Stomach smooth muscle (tissue), 2 donors: ENCODE measurements at regions not wholly inside any gene's neighbourhood (a gene's known extent, or its start where the extent isn't known, plus 50 kb on each side); places are given as distances from the start of the nearest gene placed in this dataset.

Experiments
- H3K27ac ChIP-seq: one replicate; pipeline ENCODE4 v1.7.0; 2013; ENCODE audit warnings: mild to moderate bottlenecking, low read length, inconsistent platforms
- H3K27me3 ChIP-seq, 2 donors: one replicate each; pipeline ENCODE4 v1.7.0; 2013; ENCODE audit warnings: low read length in 2 of 2; ENCODE audit not compliant: insufficient read depth in 2 of 2, control insufficient read depth in 1 of 2
- H3K36me3 ChIP-seq, 2 donors: one replicate each; pipeline ENCODE4 v1.7.0; 2013; ENCODE audit warnings: low read length in 2 of 2; ENCODE audit not compliant: control insufficient read depth in 2 of 2, insufficient read depth in 2 of 2
- H3K4me1 ChIP-seq: one replicate; pipeline ENCODE4 v1.7.0; 2013; ENCODE audit warnings: low read length; ENCODE audit not compliant: control insufficient read depth, insufficient read depth
- H3K4me3 ChIP-seq, 2 donors: one replicate each; pipeline ENCODE4 v1.7.0; 2013; ENCODE audit warnings: low read length in 2 of 2
- H3K9ac ChIP-seq, 2 donors: one replicate each; pipeline ENCODE4 v1.7.0; 2013; ENCODE audit warnings: low read length in 2 of 2, mild to moderate bottlenecking in 1 of 2
- H3K9me3 ChIP-seq, 2 donors: one replicate each; pipeline ENCODE4 v1.7.0; 2013; ENCODE audit warnings: low read length in 2 of 2; ENCODE audit not compliant: control insufficient read depth in 2 of 2
- donor health status: healthy.
- donor health status: Pancreatic carcinoma.

DNA sequence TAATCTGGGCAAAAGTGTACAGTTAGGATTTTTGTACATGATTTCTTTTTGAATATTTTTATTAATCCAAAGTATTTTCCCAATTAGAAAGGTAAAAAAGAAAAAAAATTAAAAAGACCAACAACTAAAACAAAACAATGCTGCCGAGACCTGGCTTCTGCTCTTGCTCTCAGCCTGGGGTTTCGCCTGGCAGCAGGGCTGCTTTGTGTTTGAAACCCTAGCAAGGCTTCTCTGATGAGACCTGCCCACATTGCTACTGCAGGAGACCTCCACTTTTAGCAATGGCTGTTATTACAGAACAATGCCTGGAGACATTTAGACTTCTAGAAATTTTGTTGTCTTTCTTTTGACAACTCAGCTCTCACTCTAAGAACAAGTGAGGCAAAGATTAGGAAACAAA lies 1153.0 kb upstream of the TMEM132C start:
- Histone ChIP-seq H3K9me3 (no peaks in the 10 kb centered on the region), H3K27me3 (no peaks in the 10 kb centered on the region), H3K9ac (no peak overlapping the region), H3K36me3 (no peaks in the 10 kb centered on the region), H3K4me3 (no peak overlapping the region), H3K4me1 (no peaks in the 10 kb centered on the region), H3K27ac (no peak overlapping the region)

DNA sequence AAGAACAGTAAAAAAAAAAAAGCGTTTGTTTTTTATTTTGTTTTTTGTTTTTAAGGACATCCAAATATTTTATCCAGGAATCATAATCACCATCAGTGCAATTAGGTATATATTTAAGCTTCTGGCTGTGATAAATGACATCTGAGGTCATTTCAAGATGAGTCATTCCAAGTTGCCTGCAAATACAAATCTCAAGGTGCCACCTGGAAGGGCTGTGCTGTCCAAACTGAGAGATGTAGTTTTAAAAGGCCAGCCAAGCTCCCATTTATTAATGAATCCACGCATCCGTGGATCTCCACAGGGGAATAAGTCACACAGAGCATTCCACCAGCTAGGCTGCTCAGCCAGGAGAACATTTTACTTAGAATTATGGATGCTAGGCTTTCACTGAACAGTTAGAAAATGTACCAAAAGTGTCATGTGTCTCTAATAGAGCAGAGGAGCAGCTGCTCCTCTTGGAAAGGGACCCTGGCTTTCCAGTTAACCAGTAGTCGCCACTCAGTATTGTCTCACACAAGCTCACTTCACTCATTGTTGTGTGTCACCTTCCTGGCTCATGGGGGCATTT lies 1151.4 kb upstream of the TMEM132C start:
- Histone ChIP-seq H3K27ac (no peak overlapping the region), H3K27me3 (no peaks in the 10 kb centered on the region), H3K4me3 (no peak overlapping the region), H3K36me3 (no peaks in the 10 kb centered on the region), H3K9ac (no peak overlapping the region), H3K4me1 (no peaks in the 10 kb centered on the region), H3K9me3 (no peaks in the 10 kb centered on the region)

DNA sequence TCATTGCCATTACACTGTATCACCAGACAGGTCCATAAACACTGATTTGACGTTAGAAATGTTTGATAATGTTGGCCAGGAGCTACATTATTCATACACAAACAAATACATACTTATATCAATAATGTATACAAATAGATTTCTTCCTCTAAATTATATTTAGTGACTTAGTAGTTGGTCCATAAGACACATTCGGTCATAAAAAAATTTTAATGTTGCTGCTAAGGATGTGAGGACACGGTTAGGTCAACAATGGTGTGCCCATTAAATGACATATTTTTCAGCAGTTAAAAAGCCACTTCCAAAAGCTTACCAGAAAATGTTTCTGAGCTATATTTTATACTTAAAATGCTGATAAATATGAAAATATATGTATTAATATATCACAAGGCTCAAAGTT lies 1148.7 kb upstream of the TMEM132C start:
- Histone ChIP-seq H3K9me3 (no peaks in the 10 kb centered on the region), H3K9ac (no peak overlapping the region), H3K4me1 (no peaks in the 10 kb centered on the region), H3K36me3 (no peaks in the 10 kb centered on the region), H3K4me3 (no peak overlapping the region), H3K27ac (no peak overlapping the region), H3K27me3 (no peaks in the 10 kb centered on the region)

DNA sequence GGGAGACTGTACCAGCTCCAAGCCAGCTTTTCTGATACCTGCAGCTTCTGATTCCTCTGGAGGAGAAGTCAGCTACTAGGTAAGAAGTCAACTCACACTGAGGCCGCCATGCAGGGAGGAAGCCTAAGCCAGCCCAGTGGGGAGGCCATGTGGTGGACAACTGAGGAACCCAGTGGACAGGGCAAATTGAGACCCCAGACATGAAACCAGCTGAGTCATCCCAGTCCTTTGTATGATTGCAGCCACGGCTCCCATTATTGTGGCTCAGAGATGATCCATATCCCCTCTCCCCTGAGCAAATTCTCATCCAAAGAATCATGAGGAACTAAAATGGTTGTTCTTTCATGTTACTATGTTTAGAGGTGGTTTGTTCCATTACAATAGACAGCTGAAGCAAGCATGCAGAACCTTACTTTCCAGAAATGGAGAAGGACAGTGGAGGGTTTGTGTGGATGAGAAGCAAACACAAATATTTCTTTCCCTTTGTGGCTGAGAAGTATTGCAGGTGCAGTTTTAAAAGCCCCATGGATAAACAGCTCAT lies 1147.3 kb upstream of the TMEM132C start:
- Histone ChIP-seq H3K4me1 (no peaks in the 10 kb centered on the region), H3K27me3 (no peaks in the 10 kb centered on the region), H3K4me3 (no peak overlapping the region), H3K9me3 (no peaks in the 10 kb centered on the region), H3K9ac (no peak overlapping the region), H3K36me3 (no peaks in the 10 kb centered on the region), H3K27ac (no peak overlapping the region)

DNA sequence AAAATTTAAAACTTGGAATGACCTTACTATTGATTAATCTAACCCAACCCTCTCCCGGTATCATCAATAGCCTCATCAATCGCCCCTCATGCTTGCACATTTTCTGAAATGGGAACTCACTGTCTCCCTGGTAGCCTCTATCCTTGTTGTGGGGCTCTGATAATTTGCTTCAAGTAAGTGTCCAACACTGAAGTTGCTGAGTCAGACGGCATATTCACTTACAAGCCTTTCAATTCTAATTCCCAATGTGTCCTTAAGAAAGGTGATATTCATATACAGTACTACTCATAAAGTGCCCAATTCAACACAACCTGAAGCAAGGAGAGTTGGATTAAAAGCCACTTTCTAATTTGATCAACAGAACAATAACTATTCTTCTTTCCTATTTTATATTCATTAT lies 1146.1 kb upstream of the TMEM132C start:
- H3K36me3 ChIP-seq, result no peaks in the 10 kb centered on the region
- H3K27me3 ChIP-seq, result no peaks in the 10 kb centered on the region
- H3K4me1 ChIP-seq, result no peaks in the 10 kb centered on the region
- no peaks in the 10 kb centered on the region for H3K9me3 ChIP-seq
- no peak overlapping the region for H3K27ac ChIP-seq
- no peak overlapping the region for H3K4me3 ChIP-seq
- no peak overlapping the region for H3K9ac ChIP-seq

DNA sequence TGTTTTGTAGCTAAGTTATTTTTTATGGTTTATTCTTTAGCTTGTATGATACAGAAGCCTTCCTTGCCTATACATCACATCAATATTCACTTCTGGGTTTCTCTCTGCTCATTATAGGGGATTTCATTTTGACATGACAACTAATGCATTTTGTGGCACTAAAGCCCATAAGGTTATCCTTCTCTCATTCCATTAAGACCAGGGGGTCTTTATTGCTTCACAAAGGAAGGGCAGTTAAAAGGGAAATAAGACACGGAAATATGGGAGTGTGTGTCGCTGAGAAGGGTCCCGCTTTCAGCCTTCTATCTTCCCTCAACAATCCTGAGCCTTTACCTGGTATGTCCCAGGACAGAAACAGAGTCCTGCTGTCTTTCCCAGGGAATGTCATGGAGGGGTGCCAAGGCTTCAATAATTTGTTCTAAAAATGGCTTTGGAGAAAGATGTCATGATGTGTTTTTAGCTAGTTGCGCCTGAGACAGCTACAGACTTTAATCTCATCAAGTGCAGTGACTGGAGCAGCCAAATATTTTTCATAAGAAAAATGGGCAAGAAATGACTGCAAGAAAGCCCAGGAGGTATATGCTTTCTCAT lies 1145.4 kb upstream of the TMEM132C start:
- Histone ChIP-seq H3K27me3 (no peaks in the 10 kb centered on the region), H3K4me1 (no peaks in the 10 kb centered on the region), H3K9me3 (no peaks in the 10 kb centered on the region), H3K4me3 (no peak overlapping the region), H3K27ac (no peak overlapping the region), H3K36me3 (no peaks in the 10 kb centered on the region), H3K9ac (no peak overlapping the region)

DNA sequence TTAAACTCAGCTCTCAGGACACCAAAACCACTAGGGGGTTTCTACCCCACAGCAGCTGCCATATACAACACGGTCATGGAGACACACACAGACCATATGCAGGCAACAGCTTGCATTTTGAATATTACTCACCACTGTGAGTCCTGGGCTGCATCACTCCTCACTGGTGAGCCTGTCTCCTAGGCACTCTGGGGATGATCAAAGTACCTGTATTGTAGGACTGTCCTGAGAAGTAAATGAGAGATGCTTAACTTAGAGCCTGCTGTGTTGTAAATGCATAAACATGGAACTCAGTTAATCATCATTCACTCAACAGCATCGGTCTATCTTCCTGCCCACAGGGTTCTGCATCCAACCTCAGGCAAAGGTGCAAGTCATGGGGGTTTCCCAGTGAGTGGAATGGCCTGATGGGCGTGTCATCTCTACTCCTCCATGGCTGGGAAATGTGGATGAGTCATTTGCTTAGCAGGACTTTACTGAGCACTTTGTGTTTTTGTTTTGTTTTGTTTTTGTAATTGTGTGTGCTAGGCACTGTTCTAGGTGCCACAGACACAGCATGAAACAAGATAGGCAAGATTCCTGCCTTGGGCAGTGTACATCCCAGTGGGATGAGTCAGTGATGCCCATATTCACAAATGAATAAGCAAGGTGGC lies 1141.2 kb upstream of the TMEM132C start:
- no peaks in the 10 kb centered on the region for H3K27me3 ChIP-seq
- no peaks in the 10 kb centered on the region for H3K36me3 ChIP-seq
- H3K4me3 ChIP-seq, result no peak overlapping the region
- H3K27ac ChIP-seq, result no peak overlapping the region
- H3K9ac ChIP-seq, result no peak overlapping the region
- H3K9me3 ChIP-seq, result no peaks in the 10 kb centered on the region
- H3K4me1 ChIP-seq, result no peaks in the 10 kb centered on the region

DNA sequence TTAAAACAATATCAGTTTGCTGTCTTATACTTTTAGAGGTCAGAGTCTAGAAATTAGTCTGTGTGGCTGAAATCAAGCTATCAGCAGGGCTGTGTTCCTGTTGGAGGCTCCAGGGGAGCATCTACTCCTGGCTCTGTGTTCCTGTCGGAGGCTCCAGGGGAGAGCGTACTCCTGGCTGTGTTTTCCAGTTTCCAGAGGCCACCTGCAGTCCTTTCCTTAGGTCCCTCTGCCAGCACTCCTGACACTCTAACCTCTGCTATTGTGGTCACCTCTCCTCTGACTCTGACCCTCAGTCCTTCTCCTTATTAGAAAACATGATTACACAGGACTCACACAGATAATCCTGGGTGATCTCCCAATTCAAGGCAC lies 1140.7 kb upstream of the TMEM132C start:
- Histone ChIP-seq H3K36me3 (no peaks in the 10 kb centered on the region), H3K9me3 (no peaks in the 10 kb centered on the region), H3K4me3 (no peak overlapping the region), H3K27ac (no peak overlapping the region), H3K9ac (no peak overlapping the region), H3K4me1 (no peaks in the 10 kb centered on the region), H3K27me3 (no peaks in the 10 kb centered on the region)

DNA sequence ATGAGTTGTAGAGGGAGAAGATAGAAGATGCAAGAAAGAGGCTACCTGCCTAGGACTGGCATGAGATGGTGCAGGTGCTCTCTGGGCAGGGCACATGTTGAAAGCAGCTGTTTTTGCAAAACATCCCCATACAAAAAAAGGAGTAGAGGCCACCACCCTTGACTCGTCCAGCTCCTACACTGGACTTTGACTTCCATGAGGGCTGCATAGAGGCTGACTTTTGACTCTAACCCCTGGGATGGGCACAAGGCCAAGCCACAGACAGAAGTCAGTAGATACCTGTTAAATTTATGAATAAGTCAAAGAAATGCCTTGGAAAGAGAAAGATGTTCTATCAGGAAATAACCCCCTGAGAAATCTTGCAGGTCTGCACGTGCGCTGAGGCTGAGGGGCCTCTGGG lies 1139.1 kb upstream of the TMEM132C start:
- H3K4me1 ChIP-seq, result no peaks in the 10 kb centered on the region
- no peak overlapping the region for H3K4me3 ChIP-seq
- H3K27me3 ChIP-seq, result no peaks in the 10 kb centered on the region
- H3K36me3 ChIP-seq, result no peaks in the 10 kb centered on the region
- H3K9me3 ChIP-seq, result no peaks in the 10 kb centered on the region
- no peak overlapping the region for H3K27ac ChIP-seq
- no peak overlapping the region for H3K9ac ChIP-seq

DNA sequence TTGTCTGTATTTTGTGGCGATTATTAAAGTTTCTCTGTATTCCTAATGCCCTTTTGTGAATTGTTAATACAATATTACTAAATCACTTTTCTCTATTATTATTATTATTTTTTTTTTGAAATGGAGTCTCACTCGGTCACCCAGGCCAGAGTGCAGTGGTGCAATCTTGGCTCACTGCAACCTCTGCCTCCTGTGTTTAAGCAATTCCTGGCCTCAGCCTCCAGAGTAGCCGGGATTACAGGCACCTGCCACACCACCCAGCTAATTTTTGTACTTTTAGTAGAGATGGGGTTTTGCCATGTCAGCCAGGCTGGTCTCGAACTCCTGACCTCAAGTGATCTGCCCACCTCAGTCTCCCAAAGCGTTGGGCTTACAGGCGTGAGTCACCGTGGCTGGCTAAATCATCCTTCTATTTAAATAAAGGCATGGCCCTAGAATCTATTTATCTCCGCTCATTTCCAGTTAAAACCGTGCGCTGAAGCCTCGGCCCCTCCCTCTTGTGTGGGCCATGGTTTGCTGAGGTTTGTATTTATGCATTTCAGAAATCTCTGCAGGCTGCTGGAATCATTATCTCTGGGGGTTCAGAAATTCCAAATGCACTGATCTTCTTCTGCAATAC lies 1136.4 kb upstream of the TMEM132C start:
- Histone ChIP-seq H3K4me1 (no peaks in the 10 kb centered on the region), H3K27me3 (no peaks in the 10 kb centered on the region), H3K4me3 (no peak overlapping the region), H3K27ac (no peak overlapping the region), H3K36me3 (no peaks in the 10 kb centered on the region), H3K9me3 (no peaks in the 10 kb centered on the region), H3K9ac (no peak overlapping the region)
